ENCODE measurements at regions not wholly inside any gene's neighbourhood (a gene's known extent, or its start where the extent isn't known, plus 50 kb on each side); places are given as distances from the start of the nearest gene placed in this dataset.

- TF ChIP-seq, protein P1, sequence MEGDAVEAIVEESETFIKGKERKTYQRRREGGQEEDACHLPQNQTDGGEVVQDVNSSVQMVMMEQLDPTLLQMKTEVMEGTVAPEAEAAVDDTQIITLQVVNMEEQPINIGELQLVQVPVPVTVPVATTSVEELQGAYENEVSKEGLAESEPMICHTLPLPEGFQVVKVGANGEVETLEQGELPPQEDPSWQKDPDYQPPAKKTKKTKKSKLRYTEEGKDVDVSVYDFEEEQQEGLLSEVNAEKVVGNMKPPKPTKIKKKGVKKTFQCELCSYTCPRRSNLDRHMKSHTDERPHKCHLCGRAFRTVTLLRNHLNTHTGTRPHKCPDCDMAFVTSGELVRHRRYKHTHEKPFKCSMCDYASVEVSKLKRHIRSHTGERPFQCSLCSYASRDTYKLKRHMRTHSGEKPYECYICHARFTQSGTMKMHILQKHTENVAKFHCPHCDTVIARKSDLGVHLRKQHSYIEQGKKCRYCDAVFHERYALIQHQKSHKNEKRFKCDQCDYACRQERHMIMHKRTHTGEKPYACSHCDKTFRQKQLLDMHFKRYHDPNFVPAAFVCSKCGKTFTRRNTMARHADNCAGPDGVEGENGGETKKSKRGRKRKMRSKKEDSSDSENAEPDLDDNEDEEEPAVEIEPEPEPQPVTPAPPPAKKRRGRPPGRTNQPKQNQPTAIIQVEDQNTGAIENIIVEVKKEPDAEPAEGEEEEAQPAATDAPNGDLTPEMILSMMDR (IDR thresholded peaks at IDR 0.05), result no peak
- DNase-seq (ENCODE audit: low spot score), result no peak
- H3K36me3 ChIP-seq, result no peaks in the 10 kb centered on the region
- H3K9me3 ChIP-seq, result no peaks in the 10 kb centered on the region
- H3K4me1 ChIP-seq, result peaks cover 0 to 36% of the 10 kb centered on the region in 2 donors
- no peak overlapping the region for H3K27ac ChIP-seq
- no peak overlapping the region for H3K4me3 ChIP-seq
- no peaks in the 10 kb centered on the region for H3K27me3 ChIP-seq
These were observed 295.5 kb downstream of the ZSWIM6 start for GRCh38 chr5:61627531-61627930.

GRCh38 chr5:61630908-61631307, 298.9 kb downstream of the ZSWIM6 start:
- Histone ChIP-seq H3K27me3 (no peaks in the 10 kb centered on the region), H3K4me3 (no peak overlapping the region), H3K27ac (peak overlapping the region; percentile 37 to 51), H3K4me1 (peaks cover 0 to 24% of the 10 kb centered on the region in 2 donors), H3K36me3 (no peaks in the 10 kb centered on the region), H3K9me3 (no peaks in the 10 kb centered on the region)
- TF ChIP-seq, protein P1 (IDR thresholded peaks at IDR 0.05), result no peak
- no peak for DNase-seq (ENCODE audit: low spot score)

DNA sequence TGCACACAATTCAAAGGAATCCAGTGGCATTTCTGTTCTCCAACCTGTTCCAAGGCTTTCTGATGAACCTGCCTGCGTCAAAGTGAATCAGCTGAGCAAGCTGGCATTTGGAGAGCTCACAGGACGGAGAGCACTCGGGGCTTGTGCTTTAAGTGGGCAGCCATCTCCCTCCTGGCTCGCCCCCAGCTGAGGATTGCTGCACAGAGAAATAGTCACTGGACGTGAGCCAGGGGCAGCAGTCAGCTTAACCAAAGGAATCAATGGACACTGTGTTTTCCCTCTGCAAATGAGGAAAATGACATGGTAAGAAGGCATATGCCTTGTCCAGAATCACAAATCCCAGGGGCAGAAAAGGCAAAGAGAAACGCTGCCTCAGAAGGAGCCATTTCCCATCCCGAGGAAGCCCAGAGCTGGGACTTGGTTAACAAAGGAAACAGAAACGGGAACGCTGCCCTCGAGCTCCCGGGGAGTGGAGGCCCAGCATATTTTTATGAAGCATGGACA, 299.4 kb downstream of the ZSWIM6 start:
- peak; percentile 65 for DNase-seq (ENCODE audit: low spot score)
- Histone ChIP-seq H3K4me1 (peaks cover 0 to 18% of the 10 kb centered on the region in 2 donors), H3K27ac (peak overlapping the region; percentile 37 to 51), H3K36me3 (no peaks in the 10 kb centered on the region), H3K4me3 (peak overlapping the region in 1 of 2 donors; percentile 4), H3K27me3 (no peaks in the 10 kb centered on the region), H3K9me3 (no peaks in the 10 kb centered on the region)
- TF ChIP-seq, protein P1 (IDR thresholded peaks at IDR 0.05), result no peak

- no peaks in the 10 kb centered on the region for H3K9me3 ChIP-seq
- no peak for DNase-seq (ENCODE audit: low spot score)
- peaks cover 0 to 13% of the 10 kb centered on the region in 2 donors for H3K4me1 ChIP-seq
- peak overlapping the region; percentile 37 to 51 for H3K27ac ChIP-seq
- H3K36me3 ChIP-seq, result no peaks in the 10 kb centered on the region
- no peaks in the 10 kb centered on the region for H3K27me3 ChIP-seq
- no peak overlapping the region for H3K4me3 ChIP-seq
- TF ChIP-seq, protein P1 (IDR thresholded peaks at IDR 0.05), result no peak
These were observed 300.0 kb downstream of the ZSWIM6 start for GRCh38 chr5:61632064-61632463.

DNA sequence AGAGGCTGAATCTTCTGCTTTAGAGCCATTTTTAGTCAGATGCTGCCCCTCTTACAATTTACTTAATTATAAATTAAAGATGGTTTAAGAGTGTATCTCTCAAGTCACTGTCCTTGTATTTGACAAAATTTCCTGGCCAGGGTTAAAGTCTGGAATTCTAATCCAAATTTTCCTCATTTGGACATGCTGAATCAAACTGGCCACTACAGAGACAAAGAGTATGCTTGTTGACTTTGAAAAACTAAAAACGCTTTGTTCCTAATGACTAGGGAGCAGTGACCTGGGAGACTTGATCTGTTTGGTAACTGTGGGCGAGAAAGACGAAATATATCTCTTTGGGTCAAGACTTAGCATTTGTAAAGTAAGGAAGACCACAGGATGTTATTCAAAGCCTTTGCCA, 303.2 kb downstream of the ZSWIM6 start:
- Histone ChIP-seq H3K4me3 (no peak overlapping the region), H3K36me3 (no peaks in the 10 kb centered on the region), H3K27me3 (no peaks in the 10 kb centered on the region), H3K27ac (no peak overlapping the region), H3K4me1 (peaks cover 0 to 13% of the 10 kb centered on the region in 2 donors), H3K9me3 (no peaks in the 10 kb centered on the region)
- no peak for DNase-seq (ENCODE audit: low spot score)
- TF ChIP-seq, protein P1 (IDR thresholded peaks at IDR 0.05), result no peak

- no peaks in the 10 kb centered on the region for H3K36me3 ChIP-seq
- H3K4me3 ChIP-seq, result no peak overlapping the region
- no peaks in the 10 kb centered on the region for H3K9me3 ChIP-seq
- H3K4me1 ChIP-seq, result no peaks in the 10 kb centered on the region
- H3K27me3 ChIP-seq, result no peaks in the 10 kb centered on the region
- no peak overlapping the region for H3K27ac ChIP-seq
- no peak for DNase-seq (ENCODE audit: low spot score)
- TF ChIP-seq, protein P1 (IDR thresholded peaks at IDR 0.05), result no peak
These were observed 305.5 kb downstream of the ZSWIM6 start for GRCh38 chr5:61637566-61637965.
